Ishikawa (cell line): ENCODE measurements at regions not wholly inside any gene's neighbourhood (a gene's known extent, or its start where the extent isn't known, plus 50 kb on each side); places are given as distances from the start of the nearest gene placed in this dataset.

ENCODE experiments used
- CEBPB ChIP-seq: IDR thresholded peaks from 2 replicates; pipeline ENCODE4 v1.6.1; 2012
- CREB1 ChIP-seq: IDR thresholded peaks from 2 replicates; pipeline ENCODE4 v1.6.1; 2012; ENCODE audit warnings: low read depth
- EGR1 ChIP-seq: IDR thresholded peaks from 2 replicates; pipeline ENCODE4 v1.6.1; 2012
- EP300 ChIP-seq: IDR thresholded peaks from 2 replicates; pipeline ENCODE4 v1.6.1; 2012; ENCODE audit warnings: borderline replicate concordance
- FOXM1 ChIP-seq: IDR thresholded peaks from 2 replicates; pipeline ENCODE4 v1.6.1; 2012; ENCODE audit warnings: low read depth, borderline replicate concordance
- NFIC ChIP-seq: IDR thresholded peaks from 2 replicates; pipeline ENCODE4 v1.6.1; 2012
- RAD21 ChIP-seq: IDR thresholded peaks from 2 replicates; pipeline ENCODE4 v1.6.1; 2012; ENCODE audit warnings: low read depth
- REST ChIP-seq: IDR thresholded peaks from 2 replicates; pipeline ENCODE4 v1.6.1; 2012; ENCODE audit warnings: low read depth, mild to moderate bottlenecking
- TAF1 ChIP-seq: IDR thresholded peaks from 2 replicates; pipeline ENCODE4 v1.6.1; 2012; ENCODE audit warnings: low read depth, mild to moderate bottlenecking
- TCF12 ChIP-seq: IDR thresholded peaks from 2 replicates; pipeline ENCODE4 v1.6.1; 2012; ENCODE audit warnings: low read depth
- TEAD4 ChIP-seq: IDR thresholded peaks from 2 replicates; pipeline ENCODE4 v1.6.1; 2012
- YY1 ChIP-seq: IDR thresholded peaks from 2 replicates; pipeline ENCODE4 v1.6.1; 2012; ENCODE audit warnings: low read depth
- ZBTB7A ChIP-seq: IDR thresholded peaks from 2 replicates; pipeline ENCODE4 v1.6.1; 2012; ENCODE audit warnings: low read depth
- TF ChIP-seq, protein P1 (sequence below): IDR thresholded peaks from 2 replicates; pipeline ENCODE4 v1.6.1; 2012
- TF ChIP-seq, protein P2 (sequence below): IDR thresholded peaks from 2 replicates; pipeline ENCODE4 v1.6.1; 2012

- TF ChIP-seq, protein P1, sequence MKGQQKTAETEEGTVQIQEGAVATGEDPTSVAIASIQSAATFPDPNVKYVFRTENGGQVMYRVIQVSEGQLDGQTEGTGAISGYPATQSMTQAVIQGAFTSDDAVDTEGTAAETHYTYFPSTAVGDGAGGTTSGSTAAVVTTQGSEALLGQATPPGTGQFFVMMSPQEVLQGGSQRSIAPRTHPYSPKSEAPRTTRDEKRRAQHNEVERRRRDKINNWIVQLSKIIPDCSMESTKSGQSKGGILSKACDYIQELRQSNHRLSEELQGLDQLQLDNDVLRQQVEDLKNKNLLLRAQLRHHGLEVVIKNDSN = no peak
- TF ChIP-seq RAD21 (no peak), ZBTB7A (no peak), EGR1 (no peak), CREB1 (no peak), TEAD4 (no peak), NFIC (no peak), TCF12 (no peak), TAF1 (no peak), REST (no peak), YY1 (no peak), EP300 (no peak), CEBPB (no peak)
- TF ChIP-seq, protein P2, sequence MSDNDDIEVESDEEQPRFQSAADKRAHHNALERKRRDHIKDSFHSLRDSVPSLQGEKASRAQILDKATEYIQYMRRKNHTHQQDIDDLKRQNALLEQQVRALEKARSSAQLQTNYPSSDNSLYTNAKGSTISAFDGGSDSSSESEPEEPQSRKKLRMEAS = no peak
Observed at GRCh38 chr5:87954121-87954520, 314.5 kb downstream of the TMEM161B start.

- TF ChIP-seq, protein P1 = no peak
- TF ChIP-seq, protein P2 = no peak
- TF ChIP-seq REST (no peak), ZBTB7A (no peak), RAD21 (no peak), YY1 (no peak), TAF1 (no peak), CEBPB (no peak), FOXM1 (no peak), EP300 (no peak), TCF12 (no peak), CREB1 (no peak), EGR1 (no peak)
Observed at GRCh38 chr5:87951661-87952060, 317.0 kb downstream of the TMEM161B start.

GRCh38 chr5:87949676-87950631 lies 318.7 kb downstream of the TMEM161B start:
- TF ChIP-seq EGR1 = no peak
- no peak for TF ChIP-seq FOXM1
- TF ChIP-seq YY1 = no peak
- TF ChIP-seq NFIC = no peak
- no peak for TF ChIP-seq EP300
- TF ChIP-seq ZBTB7A = no peak
- no peak for TF ChIP-seq TEAD4
- TF ChIP-seq TAF1 = no peak
- no peak for TF ChIP-seq CREB1
- TF ChIP-seq RAD21 = no peak
- TF ChIP-seq, protein P2 = no peak
- no peak for TF ChIP-seq CEBPB
- no peak for TF ChIP-seq TCF12
- TF ChIP-seq REST = no peak
- TF ChIP-seq, protein P1 = no peak
